Inflammatory macrophage (primary cell): ENCODE measurements at regions not wholly inside any gene's neighbourhood (a gene's known extent, or its start where the extent isn't known, plus 50 kb on each side); places are given as distances from the start of the nearest gene placed in this dataset.

Experiments used
- DNase-seq, 2 donors: peaks; one replicate each; pipeline ENCODE4 v3.0.0-alpha.2; 2020 to 2022

GRCh38 chr13:94968757-94969086, 256.4 kb upstream of the SOX21 start:
- no peak for DNase-seq

- no peak for DNase-seq
Measured at GRCh38 chr13:94968040-94968756, 255.9 kb upstream of the SOX21 start.

- no peak for DNase-seq
Measured at GRCh38 chr13:94967183-94968039, 255.1 kb upstream of the SOX21 start.

GRCh38 chr13:94966422-94966955, 254.1 kb upstream of the SOX21 start:
- no peak for DNase-seq

GRCh38 chr13:94959626-94960025, 247.3 kb upstream of the SOX21 start:
- no peak for DNase-seq

GRCh38 chr13:94956417-94957110, 244.2 kb upstream of the SOX21 start:
- DNase-seq: no peak

GRCh38 chr13:94952787-94953186, 240.4 kb upstream of the SOX21 start:
- DNase-seq: no peak

GRCh38 chr13:94950303-94950702, 238.0 kb upstream of the SOX21 start:
- no peak for DNase-seq

GRCh38 chr13:94947965-94948371, 235.6 kb upstream of the SOX21 start:
- no peak for DNase-seq

- no peak for DNase-seq
Measured at GRCh38 chr13:94947392-94947791, 235.0 kb upstream of the SOX21 start.

- DNase-seq: no peak
Measured at GRCh38 chr13:94946039-94946438, 233.7 kb upstream of the SOX21 start.

- no peak for DNase-seq
Measured at GRCh38 chr13:94938124-94938523, 225.8 kb upstream of the SOX21 start.

GRCh38 chr13:94936633-94937032, 224.3 kb upstream of the SOX21 start:
- no peak for DNase-seq

- no peak for DNase-seq
Measured at GRCh38 chr13:94933936-94934335, 221.6 kb upstream of the SOX21 start.

GRCh38 chr13:94933230-94933751, 220.9 kb upstream of the SOX21 start:
- no peak for DNase-seq

GRCh38 chr13:94928127-94928775, 215.9 kb upstream of the SOX21 start:
- no peak for DNase-seq

GRCh38 chr13:94925263-94925662, 212.9 kb upstream of the SOX21 start:
- DNase-seq: no peak

GRCh38 chr13:94921181-94921580, 208.8 kb upstream of the SOX21 start:
- DNase-seq: no peak

GRCh38 chr13:94920578-94920977, 208.2 kb upstream of the SOX21 start:
- DNase-seq: no peak

GRCh38 chr13:94917824-94918223, 205.5 kb upstream of the SOX21 start:
- DNase-seq: no peak

- no peak for DNase-seq
Measured at GRCh38 chr13:94914895-94915294, 202.6 kb upstream of the SOX21 start.

- DNase-seq: no peak
Measured at GRCh38 chr13:94906605-94907004, 194.3 kb upstream of the SOX21 start.
